Neural cell (in vitro differentiated cells): ENCODE measurements at regions not wholly inside any gene's neighbourhood (a gene's known extent, or its start where the extent isn't known, plus 50 kb on each side); places are given as distances from the start of the nearest gene placed in this dataset.

Experiments
- H2AFZ ChIP-seq: fragments of 200-600, 300-800 bp; sonication (generic), shearing (Covaris generic); 2 replicates; pipeline ENCODE4 v1.6.0; 2014; ENCODE audit warnings: low read depth, mild to moderate bottlenecking, antibody characterized with exemption, low read length, moderate library complexity
- H3F3A ChIP-seq: fragments of 200-600 bp; shearing (Covaris generic); 2 replicates; pipeline ENCODE4 v1.6.1; 2016; ENCODE audit warnings: mild to moderate bottlenecking, moderate library complexity, mixed read lengths, antibody characterized with exemption, low read length; ENCODE audit not compliant: insufficient read depth, poor library complexity, severe bottlenecking
- H3K27ac ChIP-seq: fragments of 200-600, 300-800 bp; sonication (generic), shearing (Covaris generic); 2 replicates; pipeline ENCODE4 v1.5.1; 2014; ENCODE audit warnings: mild to moderate bottlenecking, low read length, moderate library complexity
- H3K27me3 ChIP-seq: fragments of 300-800, 200-600 bp; sonication (generic), shearing (Covaris generic); 2 replicates; pipeline ENCODE4 v1.6.0; 2014; ENCODE audit warnings: mild to moderate bottlenecking, low read depth, low read length, moderate library complexity; ENCODE audit not compliant: insufficient read depth
- H3K36me3 ChIP-seq: fragments of 300-800, 200-600 bp; sonication (generic), shearing (Covaris generic); 2 replicates; pipeline ENCODE4 v1.5.1; 2014; ENCODE audit warnings: mild to moderate bottlenecking, antibody characterized with exemption, low read length, moderate library complexity; ENCODE audit not compliant: insufficient read depth
- H3K4me2 ChIP-seq: fragments of 300-800, 200-600 bp; sonication (generic), shearing (Covaris generic); 2 replicates; pipeline ENCODE4 v1.6.0; 2014; ENCODE audit warnings: mild to moderate bottlenecking, low read length
- H3K4me3 ChIP-seq: fragments of 300-800, 200-600 bp; sonication (generic), shearing (Covaris generic); 2 replicates; pipeline ENCODE4 v1.5.1; 2014; ENCODE audit warnings: mild to moderate bottlenecking, low read length, moderate library complexity
- H3K79me2 ChIP-seq: fragments of 200-600 bp; shearing (Covaris generic); replicated peaks from 2 replicates; pipeline ENCODE4 v1.6.0; 2014; ENCODE audit warnings: mild to moderate bottlenecking, low read length, moderate library complexity; ENCODE audit not compliant: insufficient read depth
- H3K9ac ChIP-seq: fragments of 300-800, 200-600 bp; sonication (generic), shearing (Covaris generic); 2 replicates; pipeline ENCODE4 v1.6.1; 2016; ENCODE audit warnings: mild to moderate bottlenecking, low read length, mixed read lengths
- H3K9me2 ChIP-seq: fragments of 200-600 bp; shearing (Covaris generic); 2 replicates; pipeline ENCODE4 v1.6.1; 2016; ENCODE audit warnings: mild to moderate bottlenecking, low read length, mixed read lengths; ENCODE audit not compliant: insufficient read depth
- H3K9me3 ChIP-seq: fragments of 200-600, 300-800 bp; sonication (generic), shearing (Covaris generic); 2 replicates; pipeline ENCODE4 v1.6.1; 2016; ENCODE audit warnings: mild to moderate bottlenecking, mixed run types, low read length, moderate library complexity, mixed read lengths
- H4K20me1 ChIP-seq: fragments of 200-600 bp; shearing (Covaris generic); 2 replicates; pipeline ENCODE4 v1.6.1; 2016; ENCODE audit warnings: mild to moderate bottlenecking, mixed run types; ENCODE audit not compliant: insufficient read depth
- CTCF ChIP-seq: fragments of 450-650 bp; IDR thresholded peaks from 2 replicates; pipeline ENCODE4 v1.5.1; 2014; ENCODE audit warnings: antibody characterized with exemption, mild to moderate bottlenecking, moderate library complexity; ENCODE audit not compliant: poor library complexity, severe bottlenecking
- EP300 ChIP-seq: fragments of 450-650 bp; conservative IDR thresholded peaks from 2 replicates; pipeline ENCODE4 v1.6.1; 2014; ENCODE audit warnings: antibody characterized with exemption, mild to moderate bottlenecking, moderate library complexity; ENCODE audit not compliant: poor library complexity, severe bottlenecking
- EZH2 ChIP-seq: fragments of 200-600, 300-800 bp; shearing (Covaris generic), sonication (generic); IDR thresholded peaks from 2 replicates; pipeline ENCODE4 v1.6.1; 2014; ENCODE audit warnings: antibody characterized with exemption, low read length, borderline replicate concordance, mild to moderate bottlenecking; ENCODE audit not compliant: insufficient read depth, poor library complexity, severe bottlenecking
- MXI1 ChIP-seq: fragments of 450-650 bp; conservative IDR thresholded peaks from 2 replicates; pipeline ENCODE4 v1.6.1; 2014; ENCODE audit warnings: antibody characterized with exemption, mild to moderate bottlenecking; ENCODE audit not compliant: poor library complexity, severe bottlenecking
- POLR2AphosphoS5 ChIP-seq: IDR thresholded peaks from 2 replicates; pipeline ENCODE4 v1.6.1; 2012
- RAD21 ChIP-seq: fragments of 450-650 bp; conservative IDR thresholded peaks from 2 replicates; pipeline ENCODE4 v1.6.1; 2014; ENCODE audit warnings: antibody characterized with exemption, mild to moderate bottlenecking, moderate library complexity
- SMC3 ChIP-seq: fragments of 450-650 bp; conservative IDR thresholded peaks from 2 replicates; pipeline ENCODE4 v1.6.1; 2014; ENCODE audit warnings: antibody characterized with exemption, mild to moderate bottlenecking, moderate library complexity; ENCODE audit not compliant: poor library complexity
- TAF1 ChIP-seq: IDR thresholded peaks from 2 replicates; pipeline ENCODE4 v1.6.1; 2012; ENCODE audit warnings: low read depth
- TF ChIP-seq, protein P1 (sequence below): IDR thresholded peaks from 2 replicates; pipeline ENCODE4 v1.6.1; 2012; ENCODE audit warnings: borderline replicate concordance

GRCh38 chr12:83960767-83961166, 951.8 kb downstream of the SLC6A15 start:
- no peak overlapping the region for H3K27ac ChIP-seq
- H4K20me1 ChIP-seq: no peaks in the 10 kb centered on the region
- no peaks in the 10 kb centered on the region for H3F3A ChIP-seq
- H3K79me2 ChIP-seq: no peaks in the 10 kb centered on the region
- H2AFZ ChIP-seq: no peak overlapping the region
- no peak overlapping the region for H3K4me3 ChIP-seq
- H3K9me3 ChIP-seq: no peaks in the 10 kb centered on the region
- H3K9me2 ChIP-seq: no peaks in the 10 kb centered on the region
- no peaks in the 10 kb centered on the region for H3K27me3 ChIP-seq
- TF ChIP-seq, protein P1, sequence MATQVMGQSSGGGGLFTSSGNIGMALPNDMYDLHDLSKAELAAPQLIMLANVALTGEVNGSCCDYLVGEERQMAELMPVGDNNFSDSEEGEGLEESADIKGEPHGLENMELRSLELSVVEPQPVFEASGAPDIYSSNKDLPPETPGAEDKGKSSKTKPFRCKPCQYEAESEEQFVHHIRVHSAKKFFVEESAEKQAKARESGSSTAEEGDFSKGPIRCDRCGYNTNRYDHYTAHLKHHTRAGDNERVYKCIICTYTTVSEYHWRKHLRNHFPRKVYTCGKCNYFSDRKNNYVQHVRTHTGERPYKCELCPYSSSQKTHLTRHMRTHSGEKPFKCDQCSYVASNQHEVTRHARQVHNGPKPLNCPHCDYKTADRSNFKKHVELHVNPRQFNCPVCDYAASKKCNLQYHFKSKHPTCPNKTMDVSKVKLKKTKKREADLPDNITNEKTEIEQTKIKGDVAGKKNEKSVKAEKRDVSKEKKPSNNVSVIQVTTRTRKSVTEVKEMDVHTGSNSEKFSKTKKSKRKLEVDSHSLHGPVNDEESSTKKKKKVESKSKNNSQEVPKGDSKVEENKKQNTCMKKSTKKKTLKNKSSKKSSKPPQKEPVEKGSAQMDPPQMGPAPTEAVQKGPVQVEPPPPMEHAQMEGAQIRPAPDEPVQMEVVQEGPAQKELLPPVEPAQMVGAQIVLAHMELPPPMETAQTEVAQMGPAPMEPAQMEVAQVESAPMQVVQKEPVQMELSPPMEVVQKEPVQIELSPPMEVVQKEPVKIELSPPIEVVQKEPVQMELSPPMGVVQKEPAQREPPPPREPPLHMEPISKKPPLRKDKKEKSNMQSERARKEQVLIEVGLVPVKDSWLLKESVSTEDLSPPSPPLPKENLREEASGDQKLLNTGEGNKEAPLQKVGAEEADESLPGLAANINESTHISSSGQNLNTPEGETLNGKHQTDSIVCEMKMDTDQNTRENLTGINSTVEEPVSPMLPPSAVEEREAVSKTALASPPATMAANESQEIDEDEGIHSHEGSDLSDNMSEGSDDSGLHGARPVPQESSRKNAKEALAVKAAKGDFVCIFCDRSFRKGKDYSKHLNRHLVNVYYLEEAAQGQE: no peak
- no peak for TF ChIP-seq EP300
- TF ChIP-seq EZH2: no peak
- TF ChIP-seq SMC3: no peak
- TF ChIP-seq MXI1: no peak
- no peak for TF ChIP-seq CTCF
- no peak overlapping the region for H3K9ac ChIP-seq
- H3K4me2 ChIP-seq: no peak overlapping the region
- H3K36me3 ChIP-seq: no peaks in the 10 kb centered on the region

DNA sequence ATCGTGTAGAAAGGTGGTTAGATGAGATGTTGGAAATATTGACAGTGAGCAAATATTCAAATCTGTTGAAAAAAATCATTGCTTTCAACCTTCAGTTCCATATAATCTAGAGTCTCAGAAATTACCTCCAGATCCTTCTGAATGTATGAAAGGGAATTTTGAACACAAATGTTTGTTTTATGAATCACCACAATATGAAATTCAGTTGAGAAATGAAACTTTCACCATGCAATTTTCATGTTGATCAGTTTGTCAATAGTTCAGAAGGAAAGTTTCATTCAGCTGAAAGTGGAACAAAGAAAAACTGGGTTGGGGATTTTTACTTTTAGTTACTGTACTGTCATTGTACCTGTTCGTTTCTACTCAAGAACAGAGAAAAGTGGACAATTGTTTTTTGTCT, 953.6 kb downstream of the SLC6A15 start:
- Histone ChIP-seq H3K27ac (no peak overlapping the region), H4K20me1 (no peaks in the 10 kb centered on the region), H3K9me3 (no peaks in the 10 kb centered on the region), H3F3A (no peaks in the 10 kb centered on the region), H3K4me2 (no peak overlapping the region), H3K9ac (no peak overlapping the region), H3K4me3 (no peak overlapping the region), H3K36me3 (no peaks in the 10 kb centered on the region), H3K9me2 (no peaks in the 10 kb centered on the region), H3K79me2 (no peaks in the 10 kb centered on the region), H3K27me3 (no peaks in the 10 kb centered on the region), H2AFZ (no peak overlapping the region)
- TF ChIP-seq SMC3: no peak
- TF ChIP-seq, protein P1: no peak
- TF ChIP-seq RAD21: no peak
- no peak for TF ChIP-seq CTCF
- no peak for TF ChIP-seq MXI1
- no peak for TF ChIP-seq EP300
- no peak for TF ChIP-seq TAF1
- TF ChIP-seq POLR2AphosphoS5: no peak
- TF ChIP-seq EZH2: no peak
